ENCODE measurements at regions not wholly inside any gene's neighbourhood (a gene's known extent, or its start where the extent isn't known, plus 50 kb on each side); places are given as distances from the start of the nearest gene placed in this dataset.

DNA sequence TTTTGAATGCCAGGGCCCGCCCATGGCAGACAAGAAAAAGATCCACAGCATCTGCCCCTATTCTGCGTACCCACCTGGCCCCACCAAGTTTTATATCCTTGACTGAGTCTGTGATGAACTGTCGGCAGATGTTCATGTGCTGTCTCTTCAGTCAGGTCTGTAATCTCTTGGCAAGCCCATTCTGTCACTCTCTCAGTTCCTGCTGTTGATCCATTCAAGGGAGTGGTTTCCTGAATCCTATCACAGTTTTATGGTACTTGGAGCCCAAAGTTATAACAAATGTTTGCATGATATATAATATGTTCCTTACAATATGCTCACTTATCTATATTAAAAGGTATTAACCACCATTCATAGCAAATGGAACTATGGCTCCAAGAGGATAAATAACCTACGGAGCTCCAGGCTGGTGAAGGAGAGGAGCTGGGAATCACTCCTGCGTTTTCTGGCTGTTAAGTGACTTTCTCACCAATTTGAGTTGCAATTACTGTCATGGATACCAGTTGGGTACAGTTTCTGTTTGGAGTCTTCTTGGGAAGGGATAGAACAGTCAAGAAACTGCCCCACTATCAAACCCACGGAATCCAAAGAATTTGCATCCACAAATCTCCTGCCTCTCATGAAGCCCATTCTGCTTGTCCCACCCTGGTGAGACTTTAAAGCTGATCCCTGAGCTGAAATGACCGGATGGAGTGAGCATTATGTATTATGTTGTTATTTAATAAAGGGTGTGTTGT is 103.4 kb upstream of the SPRY4 start:
- TF ChIP-seq, protein P1, sequence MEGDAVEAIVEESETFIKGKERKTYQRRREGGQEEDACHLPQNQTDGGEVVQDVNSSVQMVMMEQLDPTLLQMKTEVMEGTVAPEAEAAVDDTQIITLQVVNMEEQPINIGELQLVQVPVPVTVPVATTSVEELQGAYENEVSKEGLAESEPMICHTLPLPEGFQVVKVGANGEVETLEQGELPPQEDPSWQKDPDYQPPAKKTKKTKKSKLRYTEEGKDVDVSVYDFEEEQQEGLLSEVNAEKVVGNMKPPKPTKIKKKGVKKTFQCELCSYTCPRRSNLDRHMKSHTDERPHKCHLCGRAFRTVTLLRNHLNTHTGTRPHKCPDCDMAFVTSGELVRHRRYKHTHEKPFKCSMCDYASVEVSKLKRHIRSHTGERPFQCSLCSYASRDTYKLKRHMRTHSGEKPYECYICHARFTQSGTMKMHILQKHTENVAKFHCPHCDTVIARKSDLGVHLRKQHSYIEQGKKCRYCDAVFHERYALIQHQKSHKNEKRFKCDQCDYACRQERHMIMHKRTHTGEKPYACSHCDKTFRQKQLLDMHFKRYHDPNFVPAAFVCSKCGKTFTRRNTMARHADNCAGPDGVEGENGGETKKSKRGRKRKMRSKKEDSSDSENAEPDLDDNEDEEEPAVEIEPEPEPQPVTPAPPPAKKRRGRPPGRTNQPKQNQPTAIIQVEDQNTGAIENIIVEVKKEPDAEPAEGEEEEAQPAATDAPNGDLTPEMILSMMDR (IDR thresholded peaks at IDR 0.05; ENCODE audit: poor library complexity, severe bottlenecking), result no peak
- TF ChIP-seq RAD21 (conservative IDR thresholded peaks at IDR 0.05), result no peak
- TF ChIP-seq, protein P2, sequence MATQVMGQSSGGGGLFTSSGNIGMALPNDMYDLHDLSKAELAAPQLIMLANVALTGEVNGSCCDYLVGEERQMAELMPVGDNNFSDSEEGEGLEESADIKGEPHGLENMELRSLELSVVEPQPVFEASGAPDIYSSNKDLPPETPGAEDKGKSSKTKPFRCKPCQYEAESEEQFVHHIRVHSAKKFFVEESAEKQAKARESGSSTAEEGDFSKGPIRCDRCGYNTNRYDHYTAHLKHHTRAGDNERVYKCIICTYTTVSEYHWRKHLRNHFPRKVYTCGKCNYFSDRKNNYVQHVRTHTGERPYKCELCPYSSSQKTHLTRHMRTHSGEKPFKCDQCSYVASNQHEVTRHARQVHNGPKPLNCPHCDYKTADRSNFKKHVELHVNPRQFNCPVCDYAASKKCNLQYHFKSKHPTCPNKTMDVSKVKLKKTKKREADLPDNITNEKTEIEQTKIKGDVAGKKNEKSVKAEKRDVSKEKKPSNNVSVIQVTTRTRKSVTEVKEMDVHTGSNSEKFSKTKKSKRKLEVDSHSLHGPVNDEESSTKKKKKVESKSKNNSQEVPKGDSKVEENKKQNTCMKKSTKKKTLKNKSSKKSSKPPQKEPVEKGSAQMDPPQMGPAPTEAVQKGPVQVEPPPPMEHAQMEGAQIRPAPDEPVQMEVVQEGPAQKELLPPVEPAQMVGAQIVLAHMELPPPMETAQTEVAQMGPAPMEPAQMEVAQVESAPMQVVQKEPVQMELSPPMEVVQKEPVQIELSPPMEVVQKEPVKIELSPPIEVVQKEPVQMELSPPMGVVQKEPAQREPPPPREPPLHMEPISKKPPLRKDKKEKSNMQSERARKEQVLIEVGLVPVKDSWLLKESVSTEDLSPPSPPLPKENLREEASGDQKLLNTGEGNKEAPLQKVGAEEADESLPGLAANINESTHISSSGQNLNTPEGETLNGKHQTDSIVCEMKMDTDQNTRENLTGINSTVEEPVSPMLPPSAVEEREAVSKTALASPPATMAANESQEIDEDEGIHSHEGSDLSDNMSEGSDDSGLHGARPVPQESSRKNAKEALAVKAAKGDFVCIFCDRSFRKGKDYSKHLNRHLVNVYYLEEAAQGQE (IDR thresholded peaks at IDR 0.05; ENCODE audit: borderline replicate concordance), result no peak
- TF ChIP-seq EP300 (conservative IDR thresholded peaks at IDR 0.05; ENCODE audit: poor library complexity, severe bottlenecking), result no peak
- TF ChIP-seq MXI1 (conservative IDR thresholded peaks at IDR 0.05; ENCODE audit: poor library complexity, severe bottlenecking), result no peak
- no peak for TF ChIP-seq TAF1 (IDR thresholded peaks at IDR 0.05; ENCODE audit: low read depth)
- TF ChIP-seq EZH2 (IDR thresholded peaks at IDR 0.05; ENCODE audit: borderline replicate concordance, insufficient read depth, low read length, poor library complexity, severe bottlenecking), result no peak
- no peak for TF ChIP-seq SMC3 (conservative IDR thresholded peaks at IDR 0.05; ENCODE audit: poor library complexity)
- H4K20me1 ChIP-seq (ENCODE audit: insufficient read depth), result no peaks in the 10 kb centered on the region
- H3F3A ChIP-seq (ENCODE audit: insufficient read depth, low read length, poor library complexity, severe bottlenecking), result no peaks in the 10 kb centered on the region
- no peak overlapping the region for H3K4me3 ChIP-seq (ENCODE audit: low read length)
- no peaks in the 10 kb centered on the region for H3K9me2 ChIP-seq (ENCODE audit: insufficient read depth, low read length)
- H3K27ac ChIP-seq (ENCODE audit: low read length), result no peak overlapping the region
- H3K9ac ChIP-seq (ENCODE audit: low read length), result no peak overlapping the region
- H3K79me2 ChIP-seq (replicated peaks; ENCODE audit: insufficient read depth, low read length), result no peaks in the 10 kb centered on the region
- no peak overlapping the region for H2AFZ ChIP-seq (ENCODE audit: low read depth, low read length)
- H3K27me3 ChIP-seq (ENCODE audit: insufficient read depth, low read depth, low read length), result no peaks in the 10 kb centered on the region
- no peaks in the 10 kb centered on the region for H3K36me3 ChIP-seq (ENCODE audit: insufficient read depth, low read length)
- no peak overlapping the region for H3K4me2 ChIP-seq (ENCODE audit: low read length)
- no peaks in the 10 kb centered on the region for H3K9me3 ChIP-seq (ENCODE audit: low read length)

DNA sequence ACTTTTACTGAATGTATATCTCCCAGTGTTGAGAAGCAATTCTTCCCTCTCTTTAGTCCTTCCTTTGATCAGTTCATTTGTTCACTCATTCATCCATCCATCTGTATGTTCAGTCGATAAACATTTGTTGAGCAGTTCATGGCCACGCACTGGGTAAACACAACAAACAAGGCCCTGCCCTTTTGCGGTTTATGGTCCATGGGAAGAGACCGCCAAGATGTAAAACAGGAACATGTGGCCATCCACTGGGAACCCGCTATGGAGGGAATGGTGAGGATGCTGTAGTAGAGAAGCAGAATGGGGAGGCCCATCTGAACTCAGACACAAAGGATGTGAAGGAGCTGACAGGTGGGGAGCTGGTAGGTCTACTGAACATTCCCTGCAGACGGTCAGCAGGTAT is 102.7 kb upstream of the SPRY4 start:
- Histone ChIP-seq H3K4me3 (ENCODE audit: low read length) (no peak overlapping the region), H3K9me3 (ENCODE audit: low read length) (no peaks in the 10 kb centered on the region), H3K9ac (ENCODE audit: low read length) (no peak overlapping the region), H3K27ac (ENCODE audit: low read length) (no peak overlapping the region), H3K9me2 (ENCODE audit: insufficient read depth, low read length) (no peaks in the 10 kb centered on the region), H3K27me3 (ENCODE audit: insufficient read depth, low read depth, low read length) (no peaks in the 10 kb centered on the region), H4K20me1 (ENCODE audit: insufficient read depth) (no peaks in the 10 kb centered on the region), H3K79me2 (replicated peaks; ENCODE audit: insufficient read depth, low read length) (no peaks in the 10 kb centered on the region), H3K36me3 (ENCODE audit: insufficient read depth, low read length) (no peaks in the 10 kb centered on the region), H3F3A (ENCODE audit: insufficient read depth, low read length, poor library complexity, severe bottlenecking) (no peaks in the 10 kb centered on the region), H3K4me2 (ENCODE audit: low read length) (no peak overlapping the region), H2AFZ (ENCODE audit: low read depth, low read length) (no peak overlapping the region)
- no peak for TF ChIP-seq MXI1 (conservative IDR thresholded peaks at IDR 0.05; ENCODE audit: poor library complexity, severe bottlenecking)
- TF ChIP-seq SMC3 (conservative IDR thresholded peaks at IDR 0.05; ENCODE audit: poor library complexity), result no peak
- TF ChIP-seq, protein P2 (IDR thresholded peaks at IDR 0.05; ENCODE audit: borderline replicate concordance), result no peak
- no peak for TF ChIP-seq RAD21 (conservative IDR thresholded peaks at IDR 0.05)
- no peak for TF ChIP-seq EZH2 (IDR thresholded peaks at IDR 0.05; ENCODE audit: borderline replicate concordance, insufficient read depth, low read length, poor library complexity, severe bottlenecking)
- TF ChIP-seq POLR2AphosphoS5 (IDR thresholded peaks at IDR 0.05), result no peak
- no peak for TF ChIP-seq EP300 (conservative IDR thresholded peaks at IDR 0.05; ENCODE audit: poor library complexity, severe bottlenecking)
- no peak for TF ChIP-seq TAF1 (IDR thresholded peaks at IDR 0.05; ENCODE audit: low read depth)
- TF ChIP-seq, protein P1 (IDR thresholded peaks at IDR 0.05; ENCODE audit: poor library complexity, severe bottlenecking), result no peak

Measured in neural cell (in vitro differentiated cells).